ENCODE measurements at regions not wholly inside any gene's neighbourhood (a gene's known extent, or its start where the extent isn't known, plus 50 kb on each side); places are given as distances from the start of the nearest gene placed in this dataset.

DNA sequence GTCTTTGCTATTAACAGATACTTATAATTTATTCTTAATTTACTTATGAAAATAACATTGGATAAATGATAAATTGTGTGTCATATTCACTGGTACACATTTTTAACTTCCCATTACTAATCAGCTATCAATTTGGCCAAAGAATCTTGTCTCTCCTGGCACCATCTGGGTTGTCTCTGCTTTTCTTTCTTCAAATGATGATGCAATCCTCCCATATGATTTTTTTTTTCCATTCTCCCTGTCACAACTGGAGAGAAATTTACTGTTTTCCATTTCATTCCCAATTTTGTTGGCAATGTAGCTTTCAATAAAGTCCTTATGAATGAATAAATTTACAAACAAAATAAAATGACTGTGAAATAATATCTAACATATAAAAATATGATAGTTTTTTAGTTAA is 743.7 kb upstream of the EPHA6 start:
- H3K9me3 ChIP-seq = no peaks in the 10 kb centered on the region
- no peak for TF ChIP-seq POLR2A (IDR thresholded peaks at IDR 0.05)
- TF ChIP-seq, protein P1, sequence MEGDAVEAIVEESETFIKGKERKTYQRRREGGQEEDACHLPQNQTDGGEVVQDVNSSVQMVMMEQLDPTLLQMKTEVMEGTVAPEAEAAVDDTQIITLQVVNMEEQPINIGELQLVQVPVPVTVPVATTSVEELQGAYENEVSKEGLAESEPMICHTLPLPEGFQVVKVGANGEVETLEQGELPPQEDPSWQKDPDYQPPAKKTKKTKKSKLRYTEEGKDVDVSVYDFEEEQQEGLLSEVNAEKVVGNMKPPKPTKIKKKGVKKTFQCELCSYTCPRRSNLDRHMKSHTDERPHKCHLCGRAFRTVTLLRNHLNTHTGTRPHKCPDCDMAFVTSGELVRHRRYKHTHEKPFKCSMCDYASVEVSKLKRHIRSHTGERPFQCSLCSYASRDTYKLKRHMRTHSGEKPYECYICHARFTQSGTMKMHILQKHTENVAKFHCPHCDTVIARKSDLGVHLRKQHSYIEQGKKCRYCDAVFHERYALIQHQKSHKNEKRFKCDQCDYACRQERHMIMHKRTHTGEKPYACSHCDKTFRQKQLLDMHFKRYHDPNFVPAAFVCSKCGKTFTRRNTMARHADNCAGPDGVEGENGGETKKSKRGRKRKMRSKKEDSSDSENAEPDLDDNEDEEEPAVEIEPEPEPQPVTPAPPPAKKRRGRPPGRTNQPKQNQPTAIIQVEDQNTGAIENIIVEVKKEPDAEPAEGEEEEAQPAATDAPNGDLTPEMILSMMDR (IDR thresholded peaks at IDR 0.05) = no peak
- no peak for DNase-seq
- no peak overlapping the region for H3K27ac ChIP-seq
- no peaks in the 10 kb centered on the region for H3K27me3 ChIP-seq
- no peaks in the 10 kb centered on the region for H3K36me3 ChIP-seq
- no peaks in the 10 kb centered on the region for H3K4me1 ChIP-seq
- H3K4me3 ChIP-seq (replicated peaks in 1 of 3) = no peak overlapping the region
- intact Hi-C loops (cut with DNase I) = no loop called here

DNA sequence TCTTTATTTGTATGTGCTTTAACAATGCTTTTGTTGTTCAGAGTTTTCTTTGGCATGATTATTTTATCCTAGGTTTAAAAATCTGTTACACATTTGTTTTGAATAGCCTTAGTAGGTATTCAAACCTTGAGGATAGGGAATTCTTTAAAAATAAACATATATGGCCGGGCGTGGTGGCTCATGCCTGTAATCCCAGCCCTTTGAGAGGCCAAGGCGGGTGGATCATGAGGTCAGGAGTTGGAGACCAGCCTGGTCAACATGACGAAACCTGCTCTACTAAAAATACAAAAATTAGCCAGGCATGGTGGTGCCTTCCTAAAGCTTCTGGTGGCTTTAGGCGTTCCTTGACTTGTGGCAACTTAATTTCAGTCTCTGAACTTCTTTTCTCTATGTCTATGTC is 743.3 kb upstream of the EPHA6 start:
- H3K4me1 ChIP-seq = no peaks in the 10 kb centered on the region
- no peak overlapping the region for H3K27ac ChIP-seq
- TF ChIP-seq, protein P1 (IDR thresholded peaks at IDR 0.05) = no peak
- no peak for TF ChIP-seq POLR2A (IDR thresholded peaks at IDR 0.05)
- H3K9me3 ChIP-seq = no peaks in the 10 kb centered on the region
- no peak overlapping the region for H3K4me3 ChIP-seq (replicated peaks in 1 of 3)
- H3K27me3 ChIP-seq = no peaks in the 10 kb centered on the region
- no peaks in the 10 kb centered on the region for H3K36me3 ChIP-seq
- 73 to 76% methylated on average over 5 of the region's 5 CpGs for WGBS, 2 donors
- intact Hi-C loops (cut with DNase I) = no loop called here
- DNase-seq = no peak

GRCh38 chr3:96072226-96072625 is 742.2 kb upstream of the EPHA6 start:
- no peak overlapping the region for H3K4me3 ChIP-seq (replicated peaks in 1 of 3)
- H3K36me3 ChIP-seq = no peaks in the 10 kb centered on the region
- no peaks in the 10 kb centered on the region for H3K4me1 ChIP-seq
- H3K27ac ChIP-seq = no peak overlapping the region
- H3K9me3 ChIP-seq = no peaks in the 10 kb centered on the region
- intact Hi-C loops (cut with DNase I) = no loop called here
- TF ChIP-seq, protein P1 (IDR thresholded peaks at IDR 0.05) = no peak
- DNase-seq = no peak
- no peaks in the 10 kb centered on the region for H3K27me3 ChIP-seq

DNA sequence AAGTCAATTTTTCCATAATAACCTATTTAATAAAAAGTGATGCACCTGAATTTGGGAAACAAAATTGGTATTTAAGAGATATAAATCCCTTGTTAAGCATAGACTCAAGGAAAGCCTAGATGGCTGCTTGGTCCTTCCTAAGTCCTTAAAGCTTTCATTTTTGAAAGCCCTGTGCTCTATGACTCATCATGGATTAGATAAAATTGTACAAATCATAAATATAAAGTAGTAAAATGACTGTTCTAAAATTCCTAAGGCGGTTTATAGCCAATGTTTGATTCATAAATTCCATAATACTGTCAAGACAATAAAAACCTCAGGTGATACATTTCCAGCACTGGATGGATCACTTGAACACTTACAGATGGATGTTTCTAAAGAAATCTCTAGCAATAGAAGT is 730.8 kb upstream of the EPHA6 start:
- no peaks in the 10 kb centered on the region for H3K4me1 ChIP-seq
- no peaks in the 10 kb centered on the region for H3K36me3 ChIP-seq
- H3K27ac ChIP-seq = no peak overlapping the region
- 88 to 93% methylated on average over 1 of the region's 1 CpG for WGBS, 2 donors
- no peak for DNase-seq
- H3K27me3 ChIP-seq = no peaks in the 10 kb centered on the region
- TF ChIP-seq, protein P1 (IDR thresholded peaks at IDR 0.05) = no peak
- no peak for TF ChIP-seq POLR2A (IDR thresholded peaks at IDR 0.05)
- intact Hi-C loops (cut with DNase I) = no loop called here
- H3K9me3 ChIP-seq = no peaks in the 10 kb centered on the region
- no peak overlapping the region for H3K4me3 ChIP-seq (replicated peaks in 1 of 3)

- H3K27ac ChIP-seq = no peak overlapping the region
- no peaks in the 10 kb centered on the region for H3K36me3 ChIP-seq
- no peak for DNase-seq
- H3K9me3 ChIP-seq = no peaks in the 10 kb centered on the region
- 81 to 91% methylated on average over 2 of the region's 2 CpGs for WGBS, 2 donors
- H3K4me3 ChIP-seq (replicated peaks in 1 of 3) = no peak overlapping the region
- no peaks in the 10 kb centered on the region for H3K4me1 ChIP-seq
- H3K27me3 ChIP-seq = no peaks in the 10 kb centered on the region
- intact Hi-C loops (cut with DNase I) = no loop called here
- TF ChIP-seq, protein P1 (IDR thresholded peaks at IDR 0.05) = no peak
- no peak for TF ChIP-seq POLR2A (IDR thresholded peaks at IDR 0.05)
These were observed 728.4 kb upstream of the EPHA6 start for GRCh38 chr3:96086018-96086417.
